ENCODE measurements at regions not wholly inside any gene's neighbourhood (a gene's known extent, or its start where the extent isn't known, plus 50 kb on each side); places are given as distances from the start of the nearest gene placed in this dataset.
A peak's percentile ranks its signal among the peaks of the same experiment; 100 is the strongest.
"Not testable (repeated sequence)": the region's sequence is repeated elsewhere in the genome, so short reads cannot be mapped to it uniquely, and the experiment has no call there.

DNA sequence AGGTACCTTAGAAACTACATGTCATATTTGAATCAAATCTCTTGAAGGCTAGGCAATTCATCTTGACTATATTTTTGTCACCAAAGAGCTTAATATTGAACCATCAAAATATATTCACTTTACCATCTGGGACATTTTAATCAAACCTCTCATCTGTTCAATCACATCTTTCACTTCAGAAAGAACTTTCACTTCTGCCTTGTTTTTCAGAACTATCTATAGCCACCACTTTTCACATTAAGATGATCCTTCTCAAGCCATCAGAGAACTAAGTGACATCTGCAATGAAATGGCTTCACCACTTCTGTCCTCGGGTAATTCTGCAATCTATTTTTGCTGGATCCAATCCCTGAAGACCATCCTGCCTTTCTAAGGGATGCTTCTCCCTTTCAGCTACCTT, 57.8 kb downstream of the OR2B2 start:
- DNase-seq (ENCODE audit: low read depth in 2 of 3, low spot score in 2 of 3) = no peak

DNA sequence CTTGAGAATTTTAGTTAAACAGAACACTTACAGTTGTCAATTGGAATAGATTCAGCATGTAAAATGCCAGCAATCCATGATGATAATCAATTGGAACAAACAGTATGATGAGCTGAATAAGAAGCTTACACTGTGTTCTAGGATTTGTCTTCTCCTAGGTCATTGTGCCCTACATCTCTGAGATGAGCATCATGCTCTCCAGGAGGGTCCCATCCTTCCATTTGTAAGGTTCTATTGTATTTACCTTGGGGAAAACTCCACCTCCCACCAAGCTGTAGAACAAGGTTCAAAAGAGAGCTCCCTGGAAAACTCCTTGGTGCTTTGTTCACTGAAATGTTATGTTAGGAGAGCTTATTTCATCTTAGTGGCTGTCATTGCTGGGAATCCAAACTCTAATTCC, 60.8 kb downstream of the OR2B2 start:
- no peak for DNase-seq (ENCODE audit: low read depth in 2 of 3, low spot score in 2 of 3)

DNA sequence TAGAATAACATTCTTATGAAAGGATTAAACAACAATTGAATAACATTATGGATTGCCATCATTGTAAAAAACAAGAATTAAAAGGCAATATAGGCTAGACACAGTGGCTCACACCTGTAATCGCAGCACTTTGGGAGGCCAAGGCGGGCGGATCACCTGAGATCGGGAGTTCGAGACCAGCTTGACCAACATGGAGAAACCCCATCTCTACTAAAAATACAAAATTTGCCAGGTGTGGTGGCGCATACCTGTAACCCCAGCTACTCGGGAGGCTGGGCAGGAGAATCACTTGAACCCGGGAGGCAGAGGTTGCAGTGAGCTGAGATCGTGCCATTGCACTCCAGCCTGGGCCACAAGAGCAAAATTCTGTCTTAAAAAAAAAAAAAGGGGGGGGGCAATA, 63.2 kb downstream of the OR2B2 start:
- DNase-seq (ENCODE audit: low read depth in 2 of 3, low spot score in 2 of 3) = not testable (repeated sequence)

DNA sequence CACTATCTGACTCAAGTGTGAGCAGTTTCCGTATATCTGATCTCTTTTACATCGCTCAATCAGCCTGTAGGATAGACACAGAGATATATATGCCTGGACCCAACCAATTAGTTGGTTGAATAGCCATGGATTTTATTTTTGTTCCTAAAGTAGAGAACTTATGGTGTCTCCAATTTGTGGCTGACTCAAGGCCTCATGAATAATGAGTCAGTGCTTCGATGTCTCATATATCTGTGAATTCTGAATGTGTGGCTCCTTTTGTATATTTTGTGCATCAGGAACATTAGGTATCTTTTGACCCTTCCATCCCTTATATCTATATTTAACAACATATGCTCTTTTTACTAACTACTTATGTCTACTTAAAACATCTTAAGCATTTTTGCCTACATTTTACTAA, 64.5 kb downstream of the OR2B2 start:
- DNase-seq (ENCODE audit: low read depth in 2 of 3, low spot score in 2 of 3) = no peak

DNA sequence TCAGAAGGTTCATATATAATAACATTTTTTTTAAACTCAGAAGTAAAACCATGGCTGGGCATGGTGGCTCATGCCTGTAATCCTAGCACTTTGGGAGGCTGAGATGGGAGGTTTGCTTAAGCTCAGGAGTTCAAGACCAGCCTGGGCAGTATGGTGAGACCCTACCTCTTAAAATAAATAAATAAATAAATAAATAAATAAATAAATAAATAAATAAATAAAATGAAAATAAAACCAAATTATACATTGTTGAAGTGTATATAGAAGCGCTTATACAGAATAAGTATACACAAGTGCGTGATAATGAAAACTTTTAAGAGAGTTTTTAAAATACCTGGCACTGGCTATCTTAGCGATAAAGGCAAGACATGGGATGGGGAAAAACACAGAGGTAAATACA, 71.6 kb downstream of the OR2B2 start:
- no peak for DNase-seq (ENCODE audit: low read depth in 2 of 3, low spot score in 2 of 3)

DNA sequence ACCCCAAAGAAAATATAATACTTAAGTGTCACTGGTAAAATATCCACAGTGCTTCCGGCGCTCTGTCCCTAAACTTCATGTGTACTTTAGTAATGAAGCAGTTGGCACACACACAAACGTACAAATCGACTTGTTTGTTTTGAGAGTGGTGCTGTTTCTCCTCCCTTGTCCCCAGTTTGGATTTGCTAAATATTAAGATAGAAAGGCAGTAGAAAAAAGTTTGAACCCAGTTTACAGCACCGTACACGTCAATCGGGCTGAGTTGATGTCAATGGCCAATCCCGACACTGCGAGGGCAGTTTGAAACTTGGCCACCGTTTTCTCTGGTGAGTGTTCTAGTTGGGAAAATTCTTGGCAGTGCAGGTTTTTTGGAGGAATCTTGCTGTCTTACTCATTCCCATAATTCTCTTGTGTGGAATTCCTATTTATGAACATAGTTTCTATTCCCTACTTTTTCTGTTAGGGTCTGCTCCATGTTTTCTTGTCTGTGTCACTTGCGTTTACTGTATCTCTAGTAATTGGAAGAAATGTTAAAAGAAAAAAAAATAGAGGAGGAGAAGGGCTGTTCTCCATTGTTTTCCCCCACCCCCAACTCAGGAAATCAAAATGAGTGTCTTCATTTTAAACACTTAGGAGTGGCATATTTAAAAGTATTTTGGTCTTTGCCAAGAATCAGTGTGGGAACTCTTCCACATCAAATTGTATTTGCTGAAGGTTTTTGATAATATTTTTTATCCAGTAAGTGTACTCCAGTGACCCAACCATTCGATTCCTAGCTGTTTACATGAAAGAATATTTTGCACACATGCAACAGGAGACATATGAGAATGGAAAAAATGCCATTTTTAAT, 72.3 kb downstream of the OR2B2 start:
- no peak for DNase-seq (ENCODE audit: low read depth in 2 of 3, low spot score in 2 of 3)

DNA sequence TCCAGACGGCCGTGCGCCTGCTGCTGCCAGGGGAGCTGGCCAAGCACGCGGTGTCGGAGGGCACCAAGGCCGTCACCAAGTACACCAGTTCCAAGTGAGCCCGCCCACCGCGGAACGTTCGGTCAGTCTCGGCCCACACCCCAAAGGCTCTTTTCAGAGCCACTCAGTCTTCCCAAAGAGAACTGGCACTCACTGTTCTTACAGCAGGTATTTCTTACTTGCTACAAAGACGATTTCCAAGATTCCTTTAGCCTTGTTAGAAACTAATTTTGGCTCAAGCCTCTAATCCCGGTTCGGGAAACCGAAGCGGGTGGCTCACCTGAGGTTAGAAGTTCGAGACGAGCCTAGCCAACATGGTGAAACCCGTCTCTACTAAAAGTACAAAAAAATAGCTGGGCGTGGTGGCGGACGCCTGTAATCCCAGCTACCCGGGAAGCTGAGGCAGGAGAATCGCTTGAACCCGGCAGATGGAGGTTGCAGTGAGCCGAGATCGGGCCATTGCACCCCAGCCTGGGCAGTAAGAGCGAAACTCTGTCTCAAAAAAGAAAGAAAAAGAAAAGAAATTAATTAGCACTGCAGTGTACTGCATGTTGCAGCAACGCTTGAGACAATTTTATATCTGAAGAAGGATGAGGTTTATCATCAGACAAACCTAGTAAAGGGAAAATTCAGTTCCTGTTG, 73.1 kb downstream of the OR2B2 start:
- DNase-seq (ENCODE audit: low read depth in 2 of 3, low spot score in 2 of 3) = peak in 1 of 3 experiments; percentile 32

DNA sequence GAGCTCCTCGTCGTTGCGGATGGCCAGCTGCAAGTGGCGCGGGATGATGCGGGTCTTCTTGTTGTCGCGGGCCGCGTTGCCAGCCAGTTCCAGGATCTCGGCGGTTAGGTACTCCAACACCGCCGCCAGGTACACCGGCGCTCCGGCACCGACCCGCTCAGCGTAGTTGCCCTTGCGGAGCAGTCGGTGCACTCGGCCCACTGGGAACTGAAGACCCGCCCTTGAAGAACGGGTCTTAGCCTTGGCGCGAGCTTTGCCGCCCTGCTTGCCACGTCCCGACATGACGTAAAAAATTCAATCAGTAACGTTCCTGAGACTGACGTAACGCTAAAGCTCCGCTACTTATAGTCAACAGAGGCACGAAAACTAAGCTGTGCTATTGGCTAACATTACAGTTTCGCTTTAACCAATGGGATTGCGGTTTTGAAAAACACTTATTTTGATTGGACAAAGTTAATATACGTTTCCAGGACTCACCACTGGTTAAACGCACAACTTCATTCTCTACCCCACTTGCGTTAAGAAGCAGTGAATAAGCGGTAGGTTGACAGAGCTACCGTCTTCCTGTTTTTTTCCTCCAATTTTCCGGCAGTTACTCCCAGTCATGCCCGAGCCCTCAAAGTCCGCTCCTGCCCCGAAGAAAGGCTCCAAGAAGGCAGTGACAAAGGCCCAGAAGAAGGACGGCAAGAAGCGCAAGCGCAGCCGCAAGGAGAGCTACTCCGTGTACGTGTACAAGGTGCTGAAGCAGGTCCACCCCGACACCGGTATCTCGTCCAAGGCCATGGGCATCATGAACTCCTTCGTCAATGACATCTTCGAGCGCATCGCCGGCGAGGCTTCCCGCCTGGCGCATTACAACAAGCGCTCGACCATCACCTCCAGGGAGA, 73.9 kb downstream of the OR2B2 start:
- peak in 2 of 3 experiments; percentile 47 to 61 for DNase-seq (ENCODE audit: low read depth in 2 of 3, low spot score in 2 of 3)

DNA sequence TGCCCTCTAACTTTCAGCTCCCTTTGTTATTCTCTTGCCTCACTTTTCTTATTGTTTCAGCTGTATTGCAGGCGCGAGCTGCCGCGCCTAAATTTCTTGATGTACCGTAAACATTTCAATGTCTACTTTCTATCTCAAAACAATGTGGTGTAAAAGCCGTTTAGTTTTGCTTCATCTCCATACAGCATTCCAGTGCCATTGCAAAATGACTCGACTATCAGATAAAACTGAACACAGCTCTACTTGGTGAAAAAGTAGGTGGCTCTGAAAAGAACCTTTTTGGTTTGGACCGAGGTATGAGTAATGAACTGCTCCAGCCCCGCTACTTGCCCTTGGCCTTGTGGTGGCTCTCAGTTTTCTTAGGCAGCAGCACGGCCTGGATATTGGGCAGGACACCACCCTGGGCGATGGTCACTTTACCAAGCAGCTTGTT, 74.6 kb downstream of the OR2B2 start:
- no peak for DNase-seq (ENCODE audit: low read depth in 2 of 3, low spot score in 2 of 3)

DNA sequence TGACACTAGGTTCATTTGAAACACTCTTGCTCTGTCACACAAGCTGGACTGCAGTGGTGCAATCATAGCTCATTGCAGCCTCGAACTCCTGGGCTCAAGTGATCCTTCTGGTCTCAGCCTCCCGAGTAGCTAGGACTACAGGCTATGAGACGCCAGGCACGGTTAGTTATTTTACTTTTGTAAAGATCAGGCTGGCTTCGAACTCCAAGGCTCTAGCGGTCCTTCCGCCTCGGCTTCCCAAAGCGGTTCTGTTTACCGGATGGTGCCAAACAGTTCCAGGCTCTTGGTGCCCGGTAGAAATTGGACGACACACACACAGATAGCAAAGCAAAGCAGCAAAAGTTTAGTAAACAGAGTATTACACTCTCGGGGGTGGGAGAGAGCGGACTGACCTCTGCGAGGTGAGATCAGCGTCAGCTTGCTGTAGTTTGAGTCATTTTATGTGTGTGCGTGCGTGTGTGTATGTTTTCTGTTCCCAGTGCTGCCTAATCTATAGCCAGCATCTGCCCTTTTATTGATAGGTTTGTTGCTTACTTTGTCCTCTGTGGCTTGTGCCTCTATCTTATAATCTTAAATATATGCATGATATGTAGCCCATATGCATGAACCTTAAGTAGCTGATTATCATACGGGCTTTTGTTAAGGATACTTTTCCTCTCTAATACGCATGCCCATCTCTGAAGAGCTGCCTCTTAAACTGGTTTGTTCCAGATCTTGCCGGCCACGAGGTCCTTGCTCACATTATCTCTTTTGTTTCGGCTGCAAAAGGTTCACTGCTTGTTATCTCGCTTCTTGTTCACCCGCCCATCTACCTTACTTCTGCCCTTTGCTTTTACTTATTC, 75.2 kb downstream of the OR2B2 start:
- DNase-seq (ENCODE audit: low read depth in 2 of 3, low spot score in 2 of 3) = peak in 1 of 3 experiments; percentile 20

DNA sequence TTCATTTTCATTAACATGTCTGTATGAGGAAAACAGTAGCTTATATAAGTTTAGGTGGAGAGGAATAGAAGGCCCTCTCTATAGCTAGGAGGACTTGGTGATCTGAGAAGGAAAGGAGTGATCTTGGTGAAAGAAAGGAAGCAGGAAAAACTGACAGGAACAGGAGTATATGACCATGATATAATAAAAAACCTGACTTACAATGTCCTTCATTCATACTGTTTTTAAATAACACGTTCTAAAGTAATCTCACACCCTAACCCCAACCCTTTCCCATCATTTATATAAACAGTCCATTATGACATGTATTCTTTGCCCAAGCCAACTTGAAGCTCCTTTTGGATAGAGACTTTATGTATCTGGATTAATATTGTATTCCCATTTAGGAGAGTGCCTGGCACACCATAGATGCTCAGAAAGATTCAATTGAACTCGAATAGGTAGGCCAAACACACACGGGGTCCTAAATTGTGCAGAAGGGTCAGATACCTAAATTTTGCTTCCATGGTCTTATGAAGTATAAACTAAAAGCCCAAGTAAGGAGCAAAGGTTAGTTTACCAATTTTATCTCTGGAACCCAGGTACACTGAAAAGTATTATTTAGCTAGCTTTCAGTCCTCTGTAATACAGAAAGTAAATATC, 75.9 kb downstream of the OR2B2 start:
- DNase-seq (ENCODE audit: low read depth in 2 of 3, low spot score in 2 of 3) = no peak

DNA sequence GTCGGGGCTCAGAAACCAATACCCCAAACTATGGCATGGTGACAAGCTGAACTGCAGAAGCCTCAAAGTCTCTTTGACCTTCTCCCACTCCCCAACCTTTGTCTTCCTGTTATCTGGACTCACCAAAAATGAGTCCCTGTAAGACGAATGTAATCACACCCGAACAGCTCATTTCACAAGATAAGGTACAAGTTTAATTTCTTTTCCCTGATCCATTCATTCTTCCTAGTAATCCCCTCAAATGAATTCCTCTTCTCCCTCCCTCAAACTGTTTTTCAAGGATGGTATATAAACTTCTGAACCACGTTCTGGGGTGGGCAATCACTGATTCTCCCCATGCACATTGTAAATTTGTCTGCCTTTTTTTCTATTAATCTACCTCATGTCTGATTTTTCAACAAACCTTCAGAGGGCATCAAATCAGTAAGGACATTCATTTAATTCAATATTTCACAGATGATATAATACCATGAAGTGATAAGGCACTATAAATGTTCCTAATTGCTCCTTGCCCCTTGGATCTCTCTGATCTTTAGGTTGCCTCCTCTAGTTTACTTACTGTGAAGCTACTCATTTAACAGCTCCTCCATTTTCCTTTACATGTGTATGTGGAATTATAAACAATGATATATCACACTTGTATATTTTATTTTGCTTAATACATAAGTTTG, 77.2 kb downstream of the OR2B2 start:
- DNase-seq (ENCODE audit: low read depth in 2 of 3, low spot score in 2 of 3) = no peak

DNA sequence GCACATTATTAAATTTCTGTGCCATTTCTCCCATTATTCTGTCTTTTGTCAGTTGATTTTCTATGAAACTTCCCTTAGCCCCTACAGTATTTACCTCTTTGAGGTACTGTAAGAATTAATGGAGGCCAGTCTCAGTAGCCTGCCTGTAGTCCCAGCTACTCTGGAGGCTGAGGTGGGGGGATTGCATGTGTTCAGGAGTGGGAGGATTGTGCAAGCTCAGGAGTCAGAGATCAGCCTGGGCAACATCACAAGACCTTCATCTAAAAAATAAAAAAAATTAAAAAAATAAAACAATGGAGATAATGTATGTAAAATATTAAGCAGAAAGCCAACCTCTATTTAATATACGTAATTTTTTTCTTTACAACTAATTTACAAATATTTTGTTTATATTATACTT, 77.8 kb downstream of the OR2B2 start:
- DNase-seq (ENCODE audit: low read depth in 2 of 3, low spot score in 2 of 3) = no peak

DNA sequence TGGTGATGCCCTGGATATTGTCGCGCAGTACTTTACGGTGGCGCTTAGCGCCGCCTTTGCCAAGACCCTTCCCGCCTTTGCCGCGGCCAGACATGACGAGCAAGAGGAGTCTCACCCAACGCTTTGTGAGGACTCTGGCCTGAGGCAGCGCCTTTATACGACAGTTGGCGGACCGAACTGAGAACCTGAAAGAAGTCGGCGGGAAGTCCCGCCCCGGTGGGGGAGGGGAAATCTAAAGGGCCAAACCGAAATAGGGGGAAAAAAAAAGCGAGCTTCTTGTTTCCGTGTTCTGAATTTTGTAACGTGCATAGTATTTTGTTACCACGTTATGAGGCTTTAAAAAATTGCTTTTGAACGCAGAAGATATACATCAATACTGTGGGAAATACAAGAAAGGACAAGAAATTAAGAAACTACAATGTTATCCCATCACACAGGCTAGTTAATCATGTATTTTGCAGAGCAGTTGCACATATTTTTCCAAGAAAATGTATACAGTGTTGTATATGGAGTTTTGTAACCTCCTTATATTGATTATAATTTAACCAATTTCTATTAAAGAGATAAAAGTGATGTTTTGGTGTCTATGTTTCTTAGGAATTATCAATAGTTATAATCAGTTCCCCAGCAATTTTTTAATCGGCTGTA, 80.6 kb downstream of the OR2B2 start:
- DNase-seq (ENCODE audit: low read depth in 2 of 3, low spot score in 2 of 3) = peak; percentile 71 to 85 (median 71)

DNA sequence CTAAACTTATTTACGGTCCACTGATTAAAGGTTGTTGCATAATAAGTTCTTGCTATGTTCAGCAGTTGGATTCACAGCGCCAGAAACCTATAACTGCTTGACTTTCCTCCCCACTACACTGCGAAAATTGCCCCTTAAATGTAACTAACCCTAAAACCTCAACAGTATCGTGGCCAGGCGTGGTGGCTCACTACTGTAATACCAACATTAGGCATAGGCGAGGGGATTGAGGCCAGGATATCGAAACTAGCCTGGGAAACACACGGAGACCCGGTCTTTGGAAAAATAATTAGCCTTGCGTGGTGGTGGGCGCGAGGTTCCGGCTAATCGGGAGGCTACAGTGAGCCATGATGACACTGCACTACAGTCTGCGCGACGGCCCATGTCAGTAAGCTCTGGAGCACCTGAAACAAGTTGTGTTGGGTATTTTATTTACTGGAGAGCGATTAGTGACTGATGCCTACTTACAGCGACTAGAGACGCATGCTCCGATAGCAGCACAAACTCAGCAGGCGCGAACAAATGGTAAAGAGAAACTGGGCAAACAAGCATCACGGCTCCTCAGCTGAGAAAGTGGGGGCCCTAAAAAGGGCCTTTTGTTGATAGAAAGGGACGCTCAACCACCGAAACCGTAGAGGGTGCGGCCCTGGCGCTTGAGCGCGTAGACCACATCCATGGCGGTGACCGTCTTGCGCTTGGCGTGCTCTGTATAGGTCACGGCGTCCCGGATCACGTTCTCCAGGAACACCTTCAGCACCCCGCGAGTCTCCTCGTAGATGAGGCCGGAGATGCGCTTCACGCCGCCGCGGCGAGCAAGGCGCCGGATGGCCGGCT, 81.4 kb downstream of the OR2B2 start:
- peak in 2 of 3 experiments; percentile 31 for DNase-seq (ENCODE audit: low read depth in 2 of 3, low spot score in 2 of 3)

DNA sequence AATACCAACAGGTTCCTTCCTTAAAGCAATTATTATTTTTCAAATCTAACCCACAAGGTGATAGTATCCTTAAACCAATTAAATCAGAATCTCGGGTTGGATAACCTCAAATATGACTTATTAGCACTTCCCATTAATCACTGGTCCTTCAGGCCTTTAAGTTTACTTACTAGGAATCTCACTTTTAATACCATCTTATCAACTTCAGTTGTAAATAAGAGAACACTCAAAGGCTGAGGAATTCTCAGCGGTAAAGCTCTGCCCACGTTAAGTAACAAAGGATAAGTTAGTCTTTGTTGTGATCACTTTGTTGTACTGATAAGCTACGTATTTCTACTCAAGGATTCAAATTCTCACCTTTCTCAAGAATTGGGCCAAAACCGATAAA, 82.0 kb downstream of the OR2B2 start:
- no peak for DNase-seq (ENCODE audit: low read depth in 2 of 3, low spot score in 2 of 3)

DNA sequence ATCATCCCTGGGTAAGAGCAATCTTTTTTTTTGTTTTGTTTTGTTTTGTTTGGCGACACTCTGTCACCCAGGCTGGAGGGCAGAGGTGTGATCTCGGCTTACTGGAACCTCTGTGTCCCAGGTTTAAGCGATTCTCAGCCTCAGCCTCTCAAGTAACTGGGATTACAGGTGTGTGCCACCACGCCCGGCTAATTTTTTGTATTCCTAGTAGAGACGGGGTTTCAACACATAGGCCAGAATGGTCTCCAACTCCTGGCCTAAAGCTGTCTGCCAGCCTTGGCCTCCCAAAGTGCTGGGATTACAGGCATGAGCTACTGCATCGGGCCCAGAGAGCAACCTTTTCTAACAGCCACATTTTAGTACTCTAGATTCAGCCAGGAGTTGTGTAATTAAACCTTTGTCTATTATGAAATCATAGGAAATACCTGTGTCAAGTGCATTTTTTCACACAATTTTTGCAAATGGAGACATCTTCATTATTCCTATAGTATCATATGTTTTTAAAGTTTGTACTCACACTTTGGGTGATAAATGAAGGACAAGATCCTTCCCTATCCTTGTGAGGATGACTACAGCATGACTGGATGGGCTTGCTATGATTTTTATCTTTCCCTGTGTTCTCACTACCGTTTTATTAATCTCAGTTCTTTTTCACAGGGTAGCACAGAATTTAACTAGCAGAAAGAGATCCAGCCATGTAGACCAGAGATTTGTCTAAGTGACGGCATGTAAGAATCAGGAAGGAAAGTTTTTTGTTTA, 82.6 kb downstream of the OR2B2 start:
- no peak for DNase-seq (ENCODE audit: low read depth in 2 of 3, low spot score in 2 of 3)

Data from activated CD8-positive, alpha-beta memory T cell treated with anti-CD3 and anti-CD28 coated beads for 48 hours (primary cell).